OCI-LY3 (cell line): ENCODE measurements at regions not wholly inside any gene's neighbourhood (a gene's known extent, or its start where the extent isn't known, plus 50 kb on each side); places are given as distances from the start of the nearest gene placed in this dataset.

ENCODE experiments used
- H2AFZ ChIP-seq: fragments of 200-600, 300-600 bp; shearing (Covaris generic); 2 replicates; pipeline ENCODE4 v1.6.0; 2014; ENCODE audit warnings: antibody characterized with exemption, low read depth, low read length
- H3K27ac ChIP-seq: fragments of 200-600, 300-600 bp; sonication (generic); 2 replicates; pipeline ENCODE4 v1.5.1; 2014; ENCODE audit warnings: mild to moderate bottlenecking, low read length, moderate library complexity, mixed read lengths
- H3K27me3 ChIP-seq: fragments of 200-600, 300-600 bp; sonication (generic); 2 replicates; pipeline ENCODE4 v1.6.1; 2014; ENCODE audit warnings: low read depth, low read length, mixed read lengths
- H3K36me3 ChIP-seq: fragments of 200-600, 300-600 bp; sonication (generic); replicated peaks from 2 replicates; pipeline ENCODE3; 2014; ENCODE audit warnings: low read depth, low read length, mixed read lengths
- H3K4me1 ChIP-seq: fragments of 300-600, 200-600 bp; sonication (generic); 2 replicates; pipeline ENCODE4 v1.6.1; 2014; ENCODE audit warnings: low read length, mixed read lengths
- H3K4me2 ChIP-seq: fragments of 200-600, 300-600 bp; sonication (generic); 2 replicates; pipeline ENCODE4 v1.6.1; 2014; ENCODE audit warnings: low read length, mixed read lengths
- H3K4me3 ChIP-seq: fragments of 300-600, 200-600 bp; sonication (generic); 2 replicates; pipeline ENCODE4 v1.5.1; 2014; ENCODE audit warnings: antibody characterized with exemption, mild to moderate bottlenecking, low read length, moderate library complexity
- H3K79me2 ChIP-seq: fragments of 300-600, 200-600 bp; shearing (Covaris generic); 2 replicates; pipeline ENCODE4 v1.6.1; 2014; ENCODE audit warnings: mild to moderate bottlenecking, low read length, mixed read lengths
- H3K9ac ChIP-seq: fragments of 300-600, 200-600 bp; shearing (Covaris generic); 2 replicates; pipeline ENCODE4 v1.6.0; 2014; ENCODE audit warnings: mild to moderate bottlenecking, low read length, moderate library complexity
- H3K9me3 ChIP-seq: fragments of 200-600, 300-600 bp; shearing (Covaris generic); 2 replicates; pipeline ENCODE4 v1.6.1; 2014; ENCODE audit warnings: low read length, mixed read lengths; ENCODE audit not compliant: insufficient read depth
- H4K20me1 ChIP-seq: fragments of 200-600, 300-600 bp; sonication (generic); 2 replicates; pipeline ENCODE4 v1.6.1; 2016; ENCODE audit warnings: low read length, mixed read lengths; ENCODE audit not compliant: insufficient read depth
- CTCF ChIP-seq: fragments of 200-600, 300-600 bp; sonication (generic); IDR thresholded peaks from 2 replicates; pipeline ENCODE4 v1.5.1; 2014; ENCODE audit warnings: antibody characterized with exemption, low read length, low read depth
- EZH2phosphoT487 ChIP-seq: fragments of 200-600 bp; shearing (Covaris generic); IDR thresholded peaks from 2 replicates; pipeline ENCODE4 v1.6.1; 2018; ENCODE audit warnings: antibody characterized with exemption, mixed run types, low read depth

- H3K4me1 ChIP-seq: no peaks in the 10 kb centered on the region
- H3K27me3 ChIP-seq: no peaks in the 10 kb centered on the region
- no peak overlapping the region for H2AFZ ChIP-seq
- H3K4me3 ChIP-seq: no peak overlapping the region
- H3K9ac ChIP-seq: no peak overlapping the region
- H3K9me3 ChIP-seq: no peaks in the 10 kb centered on the region
- H4K20me1 ChIP-seq: no peaks in the 10 kb centered on the region
- H3K36me3 ChIP-seq: no peaks in the 10 kb centered on the region
- H3K79me2 ChIP-seq: no peaks in the 10 kb centered on the region
- no peak overlapping the region for H3K4me2 ChIP-seq
- H3K27ac ChIP-seq: no peak overlapping the region
- no peak for TF ChIP-seq CTCF
- TF ChIP-seq EZH2phosphoT487: no peak
These were observed 503.3 kb downstream of the PRR16 start for GRCh38 chr5:120967366-120967765.

DNA sequence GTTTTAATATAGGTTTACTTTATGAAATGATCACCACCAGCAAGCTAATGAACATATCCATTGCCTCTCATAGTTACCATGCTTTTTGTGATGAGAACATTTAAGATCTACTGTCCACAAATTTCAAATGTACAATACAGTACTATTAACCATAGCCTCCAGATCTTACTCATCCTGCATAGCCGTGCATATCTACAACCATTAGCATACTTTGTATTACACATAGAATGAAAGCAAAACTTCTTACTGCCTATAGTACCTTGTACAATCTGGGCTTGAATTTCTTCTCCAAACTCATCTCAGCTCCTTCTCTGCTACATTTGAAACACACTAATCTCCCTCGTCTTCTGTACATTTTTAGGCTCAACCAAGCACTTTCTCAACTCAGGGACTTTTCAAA, 510.6 kb downstream of the PRR16 start:
- Histone ChIP-seq H3K9ac (no peak overlapping the region), H3K9me3 (no peaks in the 10 kb centered on the region), H3K4me2 (no peak overlapping the region), H3K27me3 (no peaks in the 10 kb centered on the region), H3K4me3 (no peak overlapping the region), H2AFZ (peak overlapping the region; percentile 39; the same call in 1 of the 2 replicates), H3K79me2 (no peaks in the 10 kb centered on the region), H3K4me1 (no peaks in the 10 kb centered on the region), H4K20me1 (no peaks in the 10 kb centered on the region), H3K36me3 (no peaks in the 10 kb centered on the region), H3K27ac (no peak overlapping the region)
- TF ChIP-seq CTCF: no peak
- no peak for TF ChIP-seq EZH2phosphoT487

GRCh38 chr5:120982351-120982750, 518.3 kb downstream of the PRR16 start:
- Histone ChIP-seq H3K4me2 (no peak overlapping the region), H3K27ac (no peak overlapping the region), H3K4me1 (no peaks in the 10 kb centered on the region), H3K36me3 (no peaks in the 10 kb centered on the region), H3K79me2 (no peaks in the 10 kb centered on the region), H3K27me3 (no peaks in the 10 kb centered on the region), H3K9ac (no peak overlapping the region), H4K20me1 (no peaks in the 10 kb centered on the region), H3K9me3 (no peaks in the 10 kb centered on the region), H2AFZ (no peak overlapping the region), H3K4me3 (no peak overlapping the region)
- TF ChIP-seq CTCF (no peak), EZH2phosphoT487 (no peak)

DNA sequence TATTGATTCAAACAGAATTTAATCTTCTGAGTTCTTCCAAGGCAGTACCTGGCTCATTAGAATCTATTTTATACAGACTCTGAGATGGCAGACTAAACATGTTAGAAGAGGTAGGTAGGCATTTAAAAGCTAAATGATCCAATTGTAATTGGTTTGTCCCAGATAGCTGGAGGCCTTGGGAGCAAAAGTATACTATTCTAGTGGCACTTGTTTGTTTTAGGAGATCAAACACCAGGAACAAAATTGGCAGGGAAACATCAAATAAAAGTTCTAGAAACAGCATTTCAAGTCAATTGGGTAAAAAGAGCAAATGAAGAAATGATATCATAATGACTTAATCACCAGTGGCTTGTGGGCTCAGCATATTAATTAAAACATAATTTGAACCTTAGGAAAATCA, 521.4 kb downstream of the PRR16 start:
- Histone ChIP-seq H3K4me3 (no peak overlapping the region), H3K4me1 (no peaks in the 10 kb centered on the region), H3K79me2 (no peaks in the 10 kb centered on the region), H3K9ac (no peak overlapping the region), H2AFZ (no peak overlapping the region), H3K27me3 (no peaks in the 10 kb centered on the region), H3K9me3 (no peaks in the 10 kb centered on the region), H3K27ac (no peak overlapping the region), H3K4me2 (no peak overlapping the region), H4K20me1 (no peaks in the 10 kb centered on the region), H3K36me3 (no peaks in the 10 kb centered on the region)
- TF ChIP-seq CTCF (no peak), EZH2phosphoT487 (no peak)
